Dedifferentiated amniotic fluid mesenchymal stem cell (primary cell): ENCODE measurements at regions not wholly inside any gene's neighbourhood (a gene's known extent, or its start where the extent isn't known, plus 50 kb on each side); places are given as distances from the start of the nearest gene placed in this dataset.

Experiments used
- DNase-seq: peaks from one replicate; pipeline ENCODE4 v3.0.0-alpha.2; 2016; ENCODE audit errors: extremely low spot score

GRCh38 chr6:88558981-88559380 lies 392.8 kb upstream of the CNR1 start:
- no peak for DNase-seq

GRCh38 chr6:88556663-88557062 lies 390.5 kb upstream of the CNR1 start:
- DNase-seq: no peak

- no peak for DNase-seq
These were observed 382.9 kb upstream of the CNR1 start for GRCh38 chr6:88548891-88549505.

GRCh38 chr6:88547768-88548167 lies 381.6 kb upstream of the CNR1 start:
- DNase-seq: no peak

- no peak for DNase-seq
These were observed 379.8 kb upstream of the CNR1 start for GRCh38 chr6:88545991-88546390.

- no peak for DNase-seq
These were observed 379.0 kb upstream of the CNR1 start for GRCh38 chr6:88544986-88545612.

- DNase-seq: no peak
These were observed 373.2 kb upstream of the CNR1 start for GRCh38 chr6:88539295-88539764.

GRCh38 chr6:88538840-88539239 lies 372.7 kb upstream of the CNR1 start:
- DNase-seq: no peak

GRCh38 chr6:88538130-88538706 lies 372.1 kb upstream of the CNR1 start:
- no peak for DNase-seq

- no peak for DNase-seq
These were observed 370.0 kb upstream of the CNR1 start for GRCh38 chr6:88536071-88536625.

GRCh38 chr6:88535306-88535705 lies 369.2 kb upstream of the CNR1 start:
- DNase-seq: no peak

GRCh38 chr6:88532241-88532860 lies 366.2 kb upstream of the CNR1 start:
- no peak for DNase-seq

GRCh38 chr6:88529726-88530125 lies 363.6 kb upstream of the CNR1 start:
- no peak for DNase-seq

GRCh38 chr6:88520445-88520844 lies 354.3 kb upstream of the CNR1 start:
- no peak for DNase-seq

GRCh38 chr6:88520017-88520338 lies 353.8 kb upstream of the CNR1 start:
- no peak for DNase-seq

GRCh38 chr6:88519301-88520016 lies 353.3 kb upstream of the CNR1 start:
- no peak for DNase-seq

GRCh38 chr6:88517737-88518136 lies 351.6 kb upstream of the CNR1 start:
- DNase-seq: no peak

- DNase-seq: no peak
These were observed 347.8 kb upstream of the CNR1 start for GRCh38 chr6:88513920-88514319.

- DNase-seq: no peak
These were observed 347.3 kb upstream of the CNR1 start for GRCh38 chr6:88513471-88513870.

GRCh38 chr6:88512951-88513350 lies 346.8 kb upstream of the CNR1 start:
- DNase-seq: no peak

- no peak for DNase-seq
These were observed 336.2 kb upstream of the CNR1 start for GRCh38 chr6:88502391-88502790.
